Panc1 (cell line): ENCODE measurements at regions not wholly inside any gene's neighbourhood (a gene's known extent, or its start where the extent isn't known, plus 50 kb on each side); places are given as distances from the start of the nearest gene placed in this dataset.

Experiments used
- ATAC-seq: fragments of 200-7000 bp; cut with Tn5 transposase; 2 replicates; pipeline ENCODE4 v1.9.1; 2020; ENCODE audit warnings: mild to moderate bottlenecking, moderate library complexity
- BruUV-seq: library from RNA; stranded (reverse); fragments of 400-500 nt; replicated peaks from 2 replicates; lab custom pipeline; 2021; lab: Mats Ljungman, UMichigan
- CTCF ChIA-PET: fragments of 300-600 bp; sonication (Branson Sonifier 250); formaldehyde crosslinking; loops from one replicate; lab custom pipeline; 2022; ENCODE audit warnings: antibody characterized with exemption; lab: Charles Lee
- POLR2A ChIA-PET: fragments of 300-600 bp; sonication (Branson Sonifier 250); formaldehyde crosslinking; loops from one replicate; lab custom pipeline; 2022; ENCODE audit warnings: antibody characterized with exemption; lab: Charles Lee
- DNase-seq: peaks from one replicate; pipeline ENCODE4 v3.0.0-alpha.2; 2010; ENCODE audit warnings: low read depth, low spot score
- H3K27ac ChIP-seq: 2 replicates; pipeline ENCODE4 v1.5.1; 2011; ENCODE audit warnings: mild to moderate bottlenecking, low read length, inconsistent platforms
- H3K27me3 ChIP-seq: fragments of 200-500 bp; sonication (Bioruptor generic); 2 replicates; pipeline ENCODE4 v1.6.0; 2014; ENCODE audit warnings: low read length, inconsistent platforms; ENCODE audit not compliant: control insufficient read depth, insufficient read depth
- H3K36me3 ChIP-seq: fragments of 200-500 bp; sonication (Bioruptor generic); 2 replicates; pipeline ENCODE4 v1.5.1; 2014; ENCODE audit warnings: inconsistent platforms, mild to moderate bottlenecking, low read length, moderate library complexity; ENCODE audit not compliant: control insufficient read depth, insufficient read depth
- H3K4me1 ChIP-seq: 2 replicates; pipeline ENCODE4 v1.5.1; 2011; ENCODE audit warnings: inconsistent platforms, mild to moderate bottlenecking, low read length, moderate library complexity; ENCODE audit not compliant: control insufficient read depth, insufficient read depth
- H3K4me3 ChIP-seq, 2 experiments: 2 replicates each; pipeline ENCODE4 v1.5.1; 2011 to 2012; ENCODE audit warnings: low read depth in 2 of 2, low read length in 2 of 2, mild to moderate bottlenecking in 2 of 2, inconsistent platforms in 1 of 2, moderate library complexity in 1 of 2
- H3K9me3 ChIP-seq: fragments of 200-500 bp; sonication (Bioruptor generic); 2 replicates; pipeline ENCODE4 v1.5.1; 2014; ENCODE audit warnings: low read depth, mild to moderate bottlenecking, inconsistent platforms, low read length, moderate library complexity; ENCODE audit not compliant: control insufficient read depth, insufficient read depth
- POLR2AphosphoS5 ChIP-seq: IDR thresholded peaks from 2 replicates; pipeline ENCODE4 v1.6.1; 2012; ENCODE audit warnings: mild to moderate bottlenecking, low read depth, low read length, moderate library complexity
- SIN3A ChIP-seq: IDR thresholded peaks from 2 replicates; pipeline ENCODE4 v1.6.1; 2012; ENCODE audit warnings: low read depth, mild to moderate bottlenecking, low read length, moderate library complexity, borderline replicate concordance; ENCODE audit not compliant: insufficient read depth
- TCF7L2 ChIP-seq: IDR thresholded peaks from 2 replicates; pipeline ENCODE4 v1.6.1; 2011; ENCODE audit warnings: mild to moderate bottlenecking, low read depth, low read length, inconsistent platforms
- in situ Hi-C: cut with HindIII; loops from 2 replicates; pipeline ENCODE4 v1.10.0; 2016; ENCODE audit warnings: low sequenced_read_pairs, low pct_unique_long_range_greater_than_20kb
- intact Hi-C: fragments of 100-400 bp; cut with micrococcal nuclease; formaldehyde crosslinking; loops from one replicate; pipeline ENCODE4 v1.10.0; 2022; ENCODE audit not compliant: unreplicated experiment
- TF ChIP-seq, protein P1 (sequence below), 2 experiments: IDR thresholded peaks; 2 replicates each; pipeline ENCODE4 v1.6.1; 2011 to 2012; ENCODE audit warnings: low read depth in 2 of 2, control low read depth in 1 of 2, low read length in 1 of 2, mild to moderate bottlenecking in 1 of 2, moderate library complexity in 1 of 2; ENCODE audit not compliant: insufficient read depth in 1 of 2
- TF ChIP-seq, protein P2 (sequence below): fragments of 450-650 bp; IDR thresholded peaks from 2 replicates; pipeline ENCODE4 v1.5.1; 2017; ENCODE audit warnings: mild to moderate bottlenecking

DNA sequence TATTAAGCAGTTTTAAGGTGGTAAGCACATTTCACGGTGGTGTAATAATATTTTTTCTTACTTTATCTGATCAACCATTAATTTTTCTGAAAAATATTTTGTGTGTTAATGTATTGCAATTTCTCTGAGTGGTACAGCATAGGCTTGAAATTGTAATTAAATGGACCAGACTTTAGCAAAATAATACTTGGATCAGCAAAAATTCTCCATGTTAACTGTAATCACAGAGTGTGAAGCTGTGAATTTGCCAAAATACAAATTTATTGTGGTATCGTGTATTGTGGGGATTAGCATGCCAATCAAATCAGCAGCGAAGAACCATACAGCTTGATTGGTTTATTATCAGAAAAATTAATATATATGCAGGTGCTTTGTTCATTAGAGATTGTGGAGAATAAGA lies 1088.9 kb upstream of the GYPC start:
- TF ChIP-seq POLR2AphosphoS5, result no peak
- ChIA-PET POLR2A (no interaction called here), CTCF (no interaction called here)
- H3K4me1 ChIP-seq, result no peaks in the 10 kb centered on the region
- no peak overlapping the region for H3K27ac ChIP-seq
- H3K9me3 ChIP-seq, result no peaks in the 10 kb centered on the region
- DNase-seq (no peak), ATAC-seq (no peak)
- no peak overlapping the region for H3K4me3 ChIP-seq
- intact Hi-C loops (no loop called here), in situ Hi-C loops (no loop called here)
- H3K36me3 ChIP-seq, result no peaks in the 10 kb centered on the region
- no peaks in the 10 kb centered on the region for H3K27me3 ChIP-seq
- BruUV-seq, result no TSS peak

DNA sequence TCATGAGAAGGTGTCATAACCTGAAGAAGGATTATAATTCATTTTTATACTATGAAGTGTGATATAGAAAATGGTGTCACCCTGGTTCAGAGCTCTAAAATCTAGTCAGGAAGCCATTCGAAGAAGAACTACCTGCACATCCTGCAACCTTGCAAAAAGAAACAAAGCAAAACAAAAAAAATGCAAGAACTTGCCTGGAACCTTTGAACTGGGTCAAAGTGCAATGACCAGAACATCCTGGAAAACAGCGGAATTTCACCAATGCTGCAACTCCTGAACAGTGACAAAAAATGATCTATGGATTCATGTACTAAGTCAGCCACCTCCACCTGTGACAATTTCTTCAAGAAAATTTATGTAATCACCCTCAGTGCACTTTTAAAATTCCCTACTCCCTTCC lies 1083.3 kb upstream of the GYPC start:
- in situ Hi-C loops (no loop called here), intact Hi-C loops (no loop called here)
- no peak for ATAC-seq
- no peak for DNase-seq
- no peaks in the 10 kb centered on the region for H3K27me3 ChIP-seq
- BruUV-seq, result no TSS peak
- TF ChIP-seq, protein P1, sequence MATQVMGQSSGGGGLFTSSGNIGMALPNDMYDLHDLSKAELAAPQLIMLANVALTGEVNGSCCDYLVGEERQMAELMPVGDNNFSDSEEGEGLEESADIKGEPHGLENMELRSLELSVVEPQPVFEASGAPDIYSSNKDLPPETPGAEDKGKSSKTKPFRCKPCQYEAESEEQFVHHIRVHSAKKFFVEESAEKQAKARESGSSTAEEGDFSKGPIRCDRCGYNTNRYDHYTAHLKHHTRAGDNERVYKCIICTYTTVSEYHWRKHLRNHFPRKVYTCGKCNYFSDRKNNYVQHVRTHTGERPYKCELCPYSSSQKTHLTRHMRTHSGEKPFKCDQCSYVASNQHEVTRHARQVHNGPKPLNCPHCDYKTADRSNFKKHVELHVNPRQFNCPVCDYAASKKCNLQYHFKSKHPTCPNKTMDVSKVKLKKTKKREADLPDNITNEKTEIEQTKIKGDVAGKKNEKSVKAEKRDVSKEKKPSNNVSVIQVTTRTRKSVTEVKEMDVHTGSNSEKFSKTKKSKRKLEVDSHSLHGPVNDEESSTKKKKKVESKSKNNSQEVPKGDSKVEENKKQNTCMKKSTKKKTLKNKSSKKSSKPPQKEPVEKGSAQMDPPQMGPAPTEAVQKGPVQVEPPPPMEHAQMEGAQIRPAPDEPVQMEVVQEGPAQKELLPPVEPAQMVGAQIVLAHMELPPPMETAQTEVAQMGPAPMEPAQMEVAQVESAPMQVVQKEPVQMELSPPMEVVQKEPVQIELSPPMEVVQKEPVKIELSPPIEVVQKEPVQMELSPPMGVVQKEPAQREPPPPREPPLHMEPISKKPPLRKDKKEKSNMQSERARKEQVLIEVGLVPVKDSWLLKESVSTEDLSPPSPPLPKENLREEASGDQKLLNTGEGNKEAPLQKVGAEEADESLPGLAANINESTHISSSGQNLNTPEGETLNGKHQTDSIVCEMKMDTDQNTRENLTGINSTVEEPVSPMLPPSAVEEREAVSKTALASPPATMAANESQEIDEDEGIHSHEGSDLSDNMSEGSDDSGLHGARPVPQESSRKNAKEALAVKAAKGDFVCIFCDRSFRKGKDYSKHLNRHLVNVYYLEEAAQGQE (IDR thresholded peaks at IDR 0.05; ENCODE audit: insufficient read depth in 1 of 2, low read depth in 2 of 2, low read length in 1 of 2), result no peak
- TF ChIP-seq POLR2AphosphoS5 (no peak), SIN3A (no peak)
- ChIA-PET CTCF (no interaction called here), POLR2A (no interaction called here)
- H3K4me1 ChIP-seq, result no peaks in the 10 kb centered on the region
- no peaks in the 10 kb centered on the region for H3K36me3 ChIP-seq
- no peak overlapping the region for H3K4me3 ChIP-seq
- no peak overlapping the region for H3K27ac ChIP-seq
- H3K9me3 ChIP-seq, result no peaks in the 10 kb centered on the region

DNA sequence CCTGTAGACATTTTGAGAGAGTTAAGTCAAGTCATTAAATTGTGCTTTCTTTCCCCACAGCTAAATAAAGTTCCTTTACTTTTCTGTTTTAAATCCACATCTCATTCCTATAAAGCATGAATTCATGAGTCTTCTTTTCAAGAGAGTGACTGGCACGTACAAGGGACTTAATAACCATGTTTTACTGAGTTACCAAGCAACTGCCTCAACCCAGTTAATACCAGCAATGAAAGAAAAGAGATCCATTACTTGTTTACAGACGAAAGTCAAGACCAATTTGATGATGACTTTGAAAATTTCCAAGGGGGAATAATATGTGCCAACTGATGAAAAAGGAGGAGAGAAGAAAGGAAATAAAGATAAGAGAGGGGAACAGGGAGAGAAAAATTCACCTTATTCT lies 1082.5 kb upstream of the GYPC start:
- no peaks in the 10 kb centered on the region; the same call in 1 of the 2 replicates for H3K9me3 ChIP-seq
- H3K4me1 ChIP-seq, result no peaks in the 10 kb centered on the region
- in situ Hi-C loops (no loop called here), intact Hi-C loops (no loop called here)
- DNase-seq (no peak), ATAC-seq (no peak)
- no peaks in the 10 kb centered on the region for H3K27me3 ChIP-seq
- TF ChIP-seq SIN3A (no peak), TCF7L2 (no peak), POLR2AphosphoS5 (no peak)
- TF ChIP-seq, protein P1 (IDR thresholded peaks at IDR 0.05; ENCODE audit: insufficient read depth in 1 of 2, low read depth in 2 of 2, low read length in 1 of 2), result no peak
- TF ChIP-seq, protein P2, sequence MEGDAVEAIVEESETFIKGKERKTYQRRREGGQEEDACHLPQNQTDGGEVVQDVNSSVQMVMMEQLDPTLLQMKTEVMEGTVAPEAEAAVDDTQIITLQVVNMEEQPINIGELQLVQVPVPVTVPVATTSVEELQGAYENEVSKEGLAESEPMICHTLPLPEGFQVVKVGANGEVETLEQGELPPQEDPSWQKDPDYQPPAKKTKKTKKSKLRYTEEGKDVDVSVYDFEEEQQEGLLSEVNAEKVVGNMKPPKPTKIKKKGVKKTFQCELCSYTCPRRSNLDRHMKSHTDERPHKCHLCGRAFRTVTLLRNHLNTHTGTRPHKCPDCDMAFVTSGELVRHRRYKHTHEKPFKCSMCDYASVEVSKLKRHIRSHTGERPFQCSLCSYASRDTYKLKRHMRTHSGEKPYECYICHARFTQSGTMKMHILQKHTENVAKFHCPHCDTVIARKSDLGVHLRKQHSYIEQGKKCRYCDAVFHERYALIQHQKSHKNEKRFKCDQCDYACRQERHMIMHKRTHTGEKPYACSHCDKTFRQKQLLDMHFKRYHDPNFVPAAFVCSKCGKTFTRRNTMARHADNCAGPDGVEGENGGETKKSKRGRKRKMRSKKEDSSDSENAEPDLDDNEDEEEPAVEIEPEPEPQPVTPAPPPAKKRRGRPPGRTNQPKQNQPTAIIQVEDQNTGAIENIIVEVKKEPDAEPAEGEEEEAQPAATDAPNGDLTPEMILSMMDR, result no peak
- POLR2A ChIA-PET, result no interaction called here
- no TSS peak for BruUV-seq
- CTCF ChIA-PET, result no interaction called here
- H3K36me3 ChIP-seq, result no peaks in the 10 kb centered on the region
- no peak overlapping the region for H3K27ac ChIP-seq
- no peak overlapping the region for H3K4me3 ChIP-seq
